Neural progenitor cell (in vitro differentiated cells): ENCODE measurements at regions not wholly inside any gene's neighbourhood (a gene's known extent, or its start where the extent isn't known, plus 50 kb on each side); places are given as distances from the start of the nearest gene placed in this dataset.

Experiments used
- CTCF ChIP-seq: fragments of 200-600 bp; sonication (generic); IDR thresholded peaks from 2 replicates; pipeline ENCODE4 v1.5.1; 2017; ENCODE audit warnings: antibody characterized with exemption, mild to moderate bottlenecking
- EZH2 ChIP-seq: fragments of 200-600 bp; sonication (generic); IDR thresholded peaks from 2 replicates; pipeline ENCODE4 v1.6.1; 2017; ENCODE audit warnings: antibody characterized with exemption, mild to moderate bottlenecking, moderate library complexity

- TF ChIP-seq CTCF: no peak
- TF ChIP-seq EZH2: no peak
Observed at GRCh38 chr2:221997100-221997499, 301.7 kb downstream of the PAX3 start.
